Liver (tissue), 7 donors: ENCODE measurements at regions not wholly inside any gene's neighbourhood (a gene's known extent, or its start where the extent isn't known, plus 50 kb on each side); places are given as distances from the start of the nearest gene placed in this dataset.

Experiments used
- DNase-seq: peaks from one replicate; pipeline ENCODE4 v3.0.0-alpha.2; 2017; ENCODE audit warnings: low spot score
- H3K27ac ChIP-seq, 2 donors: one replicate each; pipeline ENCODE4 v1.7.0; 2013; ENCODE audit warnings: inconsistent platforms in 2 of 2, low read length in 2 of 2, control low read depth in 1 of 2, low read depth in 1 of 2, mild to moderate bottlenecking in 1 of 2
- H3K27me3 ChIP-seq, 4 donors: one replicate each; pipeline versions ENCODE4 v1.6.1 to v1.7.0; 2013; ENCODE audit warnings: low read length in 3 of 4, inconsistent platforms in 1 of 4, mild to moderate bottlenecking in 1 of 4, moderate library complexity in 1 of 4; ENCODE audit not compliant: control insufficient read depth in 4 of 4, insufficient read depth in 4 of 4
- H3K36me3 ChIP-seq, 4 donors: one replicate each; pipeline versions ENCODE4 v1.6.1 to v1.7.0; 2013; ENCODE audit warnings: low read length in 3 of 4, mild to moderate bottlenecking in 3 of 4, low read depth in 1 of 4, moderate library complexity in 1 of 4; ENCODE audit not compliant: control insufficient read depth in 4 of 4, insufficient read depth in 3 of 4
- H3K4me1 ChIP-seq, 4 donors: one replicate each; pipeline versions ENCODE4 v1.6.1 to v1.7.0; 2013; ENCODE audit warnings: low read length in 3 of 4, mild to moderate bottlenecking in 3 of 4, moderate library complexity in 1 of 4; ENCODE audit not compliant: control insufficient read depth in 4 of 4, insufficient read depth in 4 of 4
- H3K4me3 ChIP-seq, 3 donors: one replicate each; pipeline versions ENCODE4 v1.6.1 to v1.7.0; 2013; ENCODE audit warnings: low read length in 3 of 3, control low read depth in 1 of 3, low read depth in 1 of 3, mild to moderate bottlenecking in 1 of 3
- H3K9ac ChIP-seq, 2 donors: one replicate each; pipeline ENCODE4 v1.7.0; 2013; ENCODE audit warnings: low read length in 2 of 2, mild to moderate bottlenecking in 2 of 2, moderate library complexity in 2 of 2, control low read depth in 1 of 2, low read depth in 1 of 2
- H3K9me3 ChIP-seq, 4 donors: one replicate each; pipeline versions ENCODE4 v1.6.1 to v1.7.0; 2013; ENCODE audit warnings: low read length in 3 of 4; ENCODE audit not compliant: control insufficient read depth in 4 of 4
- ATF3 ChIP-seq: IDR thresholded peaks from 2 replicates; pipeline ENCODE4 v1.6.1; 2016; ENCODE audit warnings: antibody characterized with exemption
- EGR1 ChIP-seq, 2 donors: IDR thresholded peaks; 2 replicates each; pipeline ENCODE4 v1.6.1; 2016 to 2018; ENCODE audit warnings: antibody characterized with exemption in 2 of 2, low read depth in 2 of 2
- FOXA2 ChIP-seq: IDR thresholded peaks from 2 replicates; pipeline ENCODE4 v1.6.1; 2016; ENCODE audit warnings: antibody characterized with exemption
- HNF4A ChIP-seq, 2 donors: conservative IDR thresholded peaks; 2 replicates each; pipeline ENCODE4 v1.6.1; 2016; ENCODE audit warnings: antibody characterized with exemption in 2 of 2, mild to moderate bottlenecking in 2 of 2
- HNF4G ChIP-seq: IDR thresholded peaks from 2 replicates; pipeline ENCODE4 v1.6.1; 2016; ENCODE audit warnings: antibody characterized with exemption
- JUND ChIP-seq, 2 donors: IDR thresholded peaks; 2 replicates each; pipeline ENCODE4 v1.6.1; 2016; ENCODE audit warnings: antibody characterized with exemption in 2 of 2
- NR2F2 ChIP-seq: IDR thresholded peaks from 2 replicates; pipeline ENCODE4 v1.6.1; 2016; ENCODE audit warnings: antibody characterized with exemption
- RAD21 ChIP-seq, 2 donors: IDR thresholded peaks; 2 replicates each; pipeline ENCODE4 v1.6.1; 2016; ENCODE audit warnings: antibody characterized with exemption in 2 of 2, mild to moderate bottlenecking in 2 of 2
- REST ChIP-seq: IDR thresholded peaks from 2 replicates; pipeline ENCODE4 v1.6.1; 2016; ENCODE audit warnings: antibody characterized with exemption, mild to moderate bottlenecking
- SP1 ChIP-seq: IDR thresholded peaks from 2 replicates; pipeline ENCODE4 v1.6.1; 2018; ENCODE audit warnings: antibody characterized with exemption, mild to moderate bottlenecking
- TAF1 ChIP-seq: conservative IDR thresholded peaks from 2 replicates; pipeline ENCODE4 v1.6.1; 2016; ENCODE audit warnings: antibody characterized with exemption, mild to moderate bottlenecking
- YY1 ChIP-seq: IDR thresholded peaks from 2 replicates; pipeline ENCODE4 v1.6.1; 2016; ENCODE audit warnings: antibody characterized with exemption, mild to moderate bottlenecking
- WGBS: extraction: QIAGEN DNeasy Blood & Tissue Kit; methylation state at CpG from one replicate; pipeline ENCODE4 v1.1.7; 2013; 5-methylcytosine and 5-hydroxymethylcytosine counted together
- TF ChIP-seq, protein P1 (sequence below): IDR thresholded peaks from 2 replicates; pipeline ENCODE4 v1.6.1; 2016; ENCODE audit warnings: antibody characterized with exemption
- donor health status: healthy.
- donor health status: healthy.
- donor health status: healthy.
- donor health status: healthy.

GRCh38 chr21:29418813-29419212 lies 120.1 kb downstream of the BACH1 start:
- Histone ChIP-seq H3K9ac (no peak overlapping the region), H3K4me1 (no peaks in the 10 kb centered on the region), H3K9me3 (no peaks in the 10 kb centered on the region), H3K36me3 (no peaks in the 10 kb centered on the region), H3K27me3 (no peaks in the 10 kb centered on the region), H3K27ac (no peak overlapping the region), H3K4me3 (no peak overlapping the region)
- WGBS, result 87% methylated on average over 2 of the region's 2 CpGs
- DNase-seq, result no peak
- TF ChIP-seq HNF4G (no peak), EGR1 (IDR thresholded peaks at IDR 0.05; ENCODE audit: low read depth in 2 of 2) (no peak), RAD21 (IDR thresholded peaks at IDR 0.05) (no peak), TAF1 (no peak), SP1 (no peak), ATF3 (no peak)

DNA sequence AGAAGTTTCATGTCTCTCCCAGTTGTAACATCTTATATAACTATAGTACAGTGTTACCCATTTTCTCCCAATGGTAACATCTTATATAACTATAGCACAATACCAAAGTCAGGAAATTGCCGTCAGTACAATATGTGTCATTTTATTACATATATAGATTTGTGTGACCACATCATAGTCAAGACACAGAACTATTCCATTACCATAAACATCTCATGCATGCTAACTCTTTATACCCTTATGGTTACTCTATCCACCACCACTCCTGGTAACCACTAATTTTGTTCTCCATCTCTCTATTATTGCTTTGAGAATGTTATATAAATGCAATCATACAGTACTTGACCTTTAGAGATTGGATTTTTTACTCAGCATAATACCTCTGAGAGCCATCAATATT lies 120.7 kb downstream of the BACH1 start:
- 94% methylated on average over 1 of the region's 1 CpG for WGBS
- Histone ChIP-seq H3K36me3 (no peaks in the 10 kb centered on the region), H3K9me3 (no peaks in the 10 kb centered on the region), H3K27me3 (no peaks in the 10 kb centered on the region), H3K4me1 (no peaks in the 10 kb centered on the region), H3K9ac (no peak overlapping the region), H3K27ac (no peak overlapping the region), H3K4me3 (no peak overlapping the region)
- TF ChIP-seq, protein P1, sequence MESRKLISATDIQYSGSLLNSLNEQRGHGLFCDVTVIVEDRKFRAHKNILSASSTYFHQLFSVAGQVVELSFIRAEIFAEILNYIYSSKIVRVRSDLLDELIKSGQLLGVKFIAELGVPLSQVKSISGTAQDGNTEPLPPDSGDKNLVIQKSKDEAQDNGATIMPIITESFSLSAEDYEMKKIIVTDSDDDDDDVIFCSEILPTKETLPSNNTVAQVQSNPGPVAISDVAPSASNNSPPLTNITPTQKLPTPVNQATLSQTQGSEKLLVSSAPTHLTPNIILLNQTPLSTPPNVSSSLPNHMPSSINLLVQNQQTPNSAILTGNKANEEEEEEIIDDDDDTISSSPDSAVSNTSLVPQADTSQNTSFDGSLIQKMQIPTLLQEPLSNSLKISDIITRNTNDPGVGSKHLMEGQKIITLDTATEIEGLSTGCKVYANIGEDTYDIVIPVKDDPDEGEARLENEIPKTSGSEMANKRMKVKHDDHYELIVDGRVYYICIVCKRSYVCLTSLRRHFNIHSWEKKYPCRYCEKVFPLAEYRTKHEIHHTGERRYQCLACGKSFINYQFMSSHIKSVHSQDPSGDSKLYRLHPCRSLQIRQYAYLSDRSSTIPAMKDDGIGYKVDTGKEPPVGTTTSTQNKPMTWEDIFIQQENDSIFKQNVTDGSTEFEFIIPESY, result no peak
- TF ChIP-seq REST, result no peak
- no peak for TF ChIP-seq TAF1
- TF ChIP-seq YY1, result no peak
- no peak for TF ChIP-seq HNF4A (conservative IDR thresholded peaks at IDR 0.05)
- TF ChIP-seq NR2F2, result no peak
- no peak for TF ChIP-seq FOXA2
- no peak for TF ChIP-seq JUND (IDR thresholded peaks at IDR 0.05)
- no peak for TF ChIP-seq ATF3
- TF ChIP-seq EGR1 (IDR thresholded peaks at IDR 0.05; ENCODE audit: low read depth in 2 of 2), result no peak
- no peak for DNase-seq
